ENCODE measurements at regions not wholly inside any gene's neighbourhood (a gene's known extent, or its start where the extent isn't known, plus 50 kb on each side); places are given as distances from the start of the nearest gene placed in this dataset.

- DNase-seq (ENCODE audit: low read depth in 2 of 2): no peak
Measured at GRCh38 chr3:107428051-107428858, 51.0 kb downstream of the CCDC54 start.

- peak; percentile 25 to 45 for DNase-seq (ENCODE audit: low read depth in 2 of 2)
Measured at GRCh38 chr3:107429320-107430181, 52.3 kb downstream of the CCDC54 start.

DNA sequence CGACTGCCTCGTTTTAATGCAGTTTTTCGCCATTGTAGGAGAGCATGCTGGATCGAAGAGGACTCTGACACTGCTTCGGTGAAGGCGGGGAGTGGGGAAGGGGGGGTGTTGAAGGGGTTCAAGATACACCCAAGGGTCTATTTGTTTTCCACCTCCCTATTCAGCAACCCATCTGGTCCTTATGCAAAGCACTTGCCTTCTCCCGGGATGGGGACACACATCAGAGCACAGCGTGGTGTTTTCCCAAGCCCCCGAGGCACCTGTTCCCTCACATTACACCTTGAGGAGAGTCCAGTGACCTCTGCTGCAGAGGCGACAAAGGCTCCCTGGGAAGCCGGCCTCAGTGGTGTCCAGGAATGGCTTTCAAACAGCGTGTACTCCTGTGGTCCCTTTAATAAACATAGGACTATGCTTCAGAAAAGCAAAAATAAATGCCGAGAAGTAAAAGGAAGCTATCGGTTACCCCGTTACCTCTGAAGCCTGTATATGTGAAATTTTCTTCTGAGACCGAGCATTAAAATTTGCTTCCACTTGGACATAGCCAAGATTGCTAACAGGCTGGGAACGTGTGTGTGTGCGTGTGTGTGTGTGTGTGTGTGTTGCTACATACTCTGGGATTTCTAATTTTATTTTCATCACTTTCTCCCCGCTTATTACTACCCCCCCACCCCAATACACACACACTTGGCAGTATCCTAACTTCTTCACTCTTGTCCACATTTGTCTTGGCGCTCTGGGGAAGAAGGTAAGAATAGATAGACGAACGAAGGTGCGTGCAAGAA lies 53.2 kb downstream of the CCDC54 start:
- DNase-seq (ENCODE audit: low read depth in 2 of 2): no peak

- peak in 1 of 2 donors; percentile 8 for DNase-seq (ENCODE audit: low read depth in 2 of 2)
Measured at GRCh38 chr3:107430996-107431245, 53.7 kb downstream of the CCDC54 start.

DNA sequence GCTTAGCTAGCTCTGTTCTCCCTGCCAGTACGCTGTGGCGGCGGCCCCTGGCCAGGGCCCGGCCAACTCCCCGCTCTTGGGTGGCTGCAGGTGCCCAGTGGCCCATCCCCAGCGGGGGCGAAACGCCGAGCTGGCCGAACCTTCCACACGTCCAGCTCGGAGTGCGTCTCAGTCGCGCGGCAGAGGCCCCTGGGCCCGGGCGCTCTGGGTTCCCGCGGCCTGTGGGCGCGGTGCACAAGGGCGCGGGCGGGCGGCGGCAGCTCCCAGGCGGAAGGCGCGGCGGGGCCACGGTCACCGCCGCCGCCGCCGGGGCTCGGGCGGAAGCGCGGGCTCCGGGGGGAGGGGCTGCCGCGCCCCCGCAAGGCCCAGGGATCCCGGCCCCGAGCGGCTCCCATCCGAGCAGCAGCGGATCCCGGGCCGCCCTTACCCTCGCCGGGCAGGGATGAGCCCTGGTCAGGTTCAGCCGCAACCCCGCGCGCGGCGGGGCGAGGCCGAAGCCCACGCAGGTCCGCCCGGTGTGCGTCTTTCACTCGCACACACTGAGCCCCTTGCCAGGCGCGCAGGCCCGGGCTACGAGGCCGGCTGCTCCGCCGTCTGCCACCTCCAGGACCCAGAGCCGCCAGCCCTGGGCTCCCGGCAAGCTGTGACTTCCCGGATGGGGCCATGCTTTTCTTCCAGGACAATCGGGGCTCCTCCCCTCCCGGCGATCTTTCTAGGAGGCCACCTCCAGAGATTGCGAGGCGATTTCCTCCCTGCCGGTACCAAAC lies 54.2 kb downstream of the CCDC54 start:
- peak; percentile 16 to 19 for DNase-seq (ENCODE audit: low read depth in 2 of 2)

DNA sequence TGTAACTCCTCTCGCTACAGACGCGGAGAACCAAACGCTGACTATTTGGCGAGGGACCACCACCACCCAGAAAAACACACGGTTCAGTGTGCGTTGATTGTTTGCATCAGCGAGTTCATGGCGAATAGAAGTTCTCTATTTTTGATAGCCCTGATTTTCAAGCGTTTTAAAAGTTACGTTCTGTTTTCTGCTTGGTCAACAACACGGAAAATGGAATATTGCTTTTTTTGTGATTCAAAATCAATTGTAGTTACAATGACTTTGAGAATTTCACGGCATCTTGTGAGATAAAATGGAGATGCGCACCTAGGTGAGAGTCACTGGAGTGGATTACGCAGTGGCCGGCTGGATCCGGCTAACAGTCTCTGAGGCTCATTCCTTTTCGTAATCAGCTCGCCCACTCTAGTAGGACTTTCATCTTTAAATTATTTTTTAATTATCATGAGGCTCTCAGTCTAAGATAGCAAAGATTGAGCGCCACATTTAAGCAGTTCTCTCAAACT lies 54.8 kb downstream of the CCDC54 start:
- DNase-seq (ENCODE audit: low read depth in 2 of 2): no peak

GRCh38 chr3:107432646-107433045 lies 55.4 kb downstream of the CCDC54 start:
- no peak for DNase-seq (ENCODE audit: low read depth in 2 of 2)

DNA sequence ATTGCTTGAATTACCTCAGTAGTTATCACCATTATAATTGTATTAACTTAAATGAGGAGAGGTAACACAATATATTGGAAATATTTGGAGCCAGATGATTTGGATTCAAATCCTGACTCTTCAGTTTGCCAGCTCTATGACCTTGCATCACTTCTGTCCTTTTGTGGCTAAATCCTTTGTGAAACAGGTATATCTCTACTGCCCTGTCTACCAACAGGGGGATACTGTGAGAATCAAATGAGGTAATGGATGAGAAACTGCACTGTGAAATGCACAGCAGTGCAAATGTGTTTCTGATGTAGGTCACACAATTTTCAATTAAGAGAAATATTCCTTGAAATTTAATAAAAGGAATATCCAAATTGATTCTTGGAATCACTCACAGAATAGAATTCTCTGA lies 58.8 kb downstream of the CCDC54 start:
- DNase-seq (ENCODE audit: low read depth in 2 of 2): no peak

GRCh38 chr3:107438671-107439070 lies 61.4 kb downstream of the CCDC54 start:
- DNase-seq (ENCODE audit: low read depth in 2 of 2): no peak

DNA sequence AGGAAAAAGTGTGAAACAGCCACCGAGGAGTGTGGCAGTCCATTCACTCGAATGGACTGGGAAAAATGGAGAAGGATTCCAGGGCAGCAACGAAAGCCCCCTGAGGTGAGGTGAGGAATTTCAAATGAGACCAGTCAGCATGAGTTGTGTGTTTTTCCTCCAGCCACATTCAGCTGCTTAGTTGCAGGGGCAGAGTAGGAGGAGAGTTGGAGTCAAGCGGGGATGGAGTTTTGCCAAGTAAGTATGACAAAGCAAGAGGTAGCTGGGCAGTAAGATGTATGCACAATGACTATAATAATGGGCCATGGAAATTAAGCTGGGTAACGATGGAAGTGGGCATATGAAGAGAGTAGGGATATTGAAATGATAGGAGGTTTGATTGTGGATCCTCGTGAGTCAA lies 64.4 kb downstream of the CCDC54 start:
- no peak for DNase-seq (ENCODE audit: low read depth in 2 of 2)

- DNase-seq (ENCODE audit: low read depth in 2 of 2): no peak
Measured at GRCh38 chr3:107443461-107443860, 66.2 kb downstream of the CCDC54 start.

GRCh38 chr3:107446706-107447105 lies 69.5 kb downstream of the CCDC54 start:
- DNase-seq (ENCODE audit: low read depth in 2 of 2): no peak

DNA sequence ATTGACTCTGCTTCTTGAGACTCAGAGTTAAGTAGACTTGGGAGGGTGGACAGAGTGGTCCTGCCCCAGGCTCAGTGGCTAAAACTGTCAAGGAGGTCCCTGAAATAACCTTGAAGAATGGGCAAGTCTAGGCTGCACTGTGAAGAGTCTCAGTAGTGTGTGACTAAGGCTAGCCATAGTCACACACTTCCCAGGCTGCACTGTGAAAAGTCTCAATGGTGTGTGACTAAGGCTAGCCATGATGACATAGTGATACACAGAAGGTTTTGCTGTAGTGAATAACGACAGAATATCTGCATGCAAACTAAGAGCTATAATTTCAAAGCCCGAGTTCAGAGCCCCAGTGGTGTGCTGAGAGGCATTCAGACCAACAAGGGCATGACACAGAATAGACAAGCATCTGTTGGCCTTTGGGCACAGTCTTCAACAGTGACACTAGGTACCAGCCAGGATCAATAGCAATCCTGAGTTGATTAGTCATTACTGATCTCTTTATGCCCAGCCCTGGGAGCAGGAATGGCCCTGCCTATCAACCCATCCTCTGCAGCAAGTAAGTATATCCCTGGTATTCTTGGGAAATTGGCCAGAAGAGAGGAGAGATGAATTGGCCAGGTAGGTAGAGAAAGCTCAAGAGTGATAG lies 72.4 kb upstream of the BBX start:
- DNase-seq (ENCODE audit: low read depth in 2 of 2): no peak

DNA sequence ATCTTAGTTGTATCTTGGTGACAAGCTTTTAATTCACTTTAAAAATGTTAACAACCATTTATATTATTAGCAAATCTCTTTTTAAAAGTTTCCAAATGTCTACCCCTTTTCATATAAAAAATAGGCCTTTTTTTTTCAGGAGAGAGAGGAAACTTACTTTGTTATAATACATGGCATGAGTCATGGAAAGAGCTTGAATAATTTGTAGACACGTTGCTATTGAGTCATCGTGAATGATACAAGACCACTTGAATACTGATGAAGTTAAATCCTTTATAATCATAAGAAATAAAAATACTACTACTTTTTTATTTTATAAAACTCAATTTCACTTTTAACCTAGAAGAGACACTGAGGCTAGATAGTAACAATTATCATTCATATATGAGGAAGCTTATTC lies 70.3 kb upstream of the BBX start:
- DNase-seq (ENCODE audit: low read depth in 2 of 2): no peak

GRCh38 chr3:107453504-107453903 lies 69.3 kb upstream of the BBX start:
- DNase-seq (ENCODE audit: low read depth in 2 of 2): no peak

GRCh38 chr3:107455621-107456020 lies 67.1 kb upstream of the BBX start:
- DNase-seq (ENCODE audit: low read depth in 2 of 2): no peak

DNA sequence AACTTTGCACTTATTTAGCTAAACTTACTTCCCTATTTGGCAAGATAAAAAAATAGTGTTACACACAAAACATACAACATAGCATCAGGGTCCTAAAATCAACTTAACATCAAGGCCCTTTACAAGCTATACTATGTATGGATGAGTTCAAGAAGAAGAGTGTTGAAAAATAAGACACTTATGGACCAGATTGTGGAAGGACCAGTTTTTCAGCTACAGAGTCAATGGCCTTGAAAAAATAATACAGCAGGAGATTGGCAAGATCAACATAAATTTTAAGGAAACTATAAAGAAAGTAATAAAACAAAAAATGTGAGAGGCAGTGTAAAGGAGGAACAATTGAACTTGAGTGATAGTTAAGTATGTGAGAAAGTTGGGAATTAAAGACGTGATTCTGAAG lies 66.3 kb upstream of the BBX start:
- no peak for DNase-seq (ENCODE audit: low read depth in 2 of 2)

DNA sequence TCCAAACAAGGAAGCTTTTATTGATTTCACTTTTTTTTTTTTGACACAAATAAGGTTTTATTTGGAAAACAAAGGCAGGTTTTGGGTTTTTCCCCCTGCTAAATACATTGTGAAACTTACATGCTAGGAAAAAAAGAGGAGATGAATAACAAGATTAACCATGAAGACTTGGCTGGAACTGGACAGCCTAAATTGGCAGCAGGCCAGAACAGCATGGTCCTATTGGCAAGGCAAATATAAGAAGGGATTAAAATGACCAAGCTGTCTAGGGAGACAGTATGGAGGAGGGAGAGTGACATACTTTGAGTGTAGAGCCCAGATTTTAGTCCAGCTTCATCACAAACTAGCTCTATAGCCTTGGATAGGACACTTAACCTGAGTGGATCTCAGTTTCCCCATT lies 63.9 kb upstream of the BBX start:
- no peak for DNase-seq (ENCODE audit: low read depth in 2 of 2)

GRCh38 chr3:107461721-107462120 lies 61.0 kb upstream of the BBX start:
- no peak for DNase-seq (ENCODE audit: low read depth in 2 of 2)

DNA sequence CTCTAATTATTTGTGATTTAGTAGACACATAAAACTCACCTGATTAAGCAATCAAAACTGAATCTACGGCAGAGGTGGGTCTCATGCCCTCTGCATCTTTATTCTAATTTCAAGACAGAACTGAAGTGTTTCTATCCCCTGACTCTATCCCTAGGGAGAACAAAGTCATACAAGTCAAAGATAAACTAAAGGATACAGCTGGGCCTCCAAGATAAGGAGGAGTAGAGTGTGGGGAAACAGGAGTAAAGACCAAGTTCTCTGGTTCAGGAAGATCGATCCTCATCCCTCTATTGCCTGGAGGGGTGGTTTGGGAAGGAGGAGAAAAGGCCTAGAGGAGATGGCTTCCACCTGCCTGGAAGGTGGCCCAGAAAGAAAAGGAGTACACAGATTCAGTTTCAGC lies 58.7 kb upstream of the BBX start:
- no peak for DNase-seq (ENCODE audit: low read depth in 2 of 2)

- no peak for DNase-seq (ENCODE audit: low read depth in 2 of 2)
Measured at GRCh38 chr3:107465064-107465631, 57.6 kb upstream of the BBX start.
